ENCODE measurements at regions not wholly inside any gene's neighbourhood (a gene's known extent, or its start where the extent isn't known, plus 50 kb on each side); places are given as distances from the start of the nearest gene placed in this dataset.

- TF ChIP-seq CTCF (IDR thresholded peaks at IDR 0.05) = no peak
- TF ChIP-seq POLR2A (IDR thresholded peaks at IDR 0.05) = no peak
- no peaks in the 10 kb centered on the region for H3K9me3 ChIP-seq
- intact Hi-C loops (cut with DNase I) = no loop called here
- no peaks in the 10 kb centered on the region for H3K36me3 ChIP-seq
- peaks cover 0 to 27% (median 12%) of the 10 kb centered on the region in 4 donors for H3K4me1 ChIP-seq
- H3K27ac ChIP-seq = no peak overlapping the region
- no peak overlapping the region for H3K4me3 ChIP-seq
- 85% methylated on average over 8 of the region's 21 CpGs for WGBS (ENCODE audit: insufficient coverage, low coverage, low lambda C conversion rate, missing lambda C conversion rate)
- H3K27me3 ChIP-seq = no peaks in the 10 kb centered on the region
- DNase-seq (no peak), ATAC-seq (no peak)
Measured at GRCh38 chr2:15784886-15785801, 155.2 kb upstream of the MYCN start.

GRCh38 chr2:15786003-15786654 lies 154.2 kb upstream of the MYCN start:
- Histone ChIP-seq H3K9me3 (no peaks in the 10 kb centered on the region), H3K27ac (no peak overlapping the region), H3K4me3 (no peak overlapping the region), H3K4me1 (peaks cover 0 to 22% (median 10%) of the 10 kb centered on the region in 4 donors), H3K27me3 (no peaks in the 10 kb centered on the region), H3K36me3 (no peaks in the 10 kb centered on the region)
- 86% methylated on average over 4 of the region's 11 CpGs for WGBS (ENCODE audit: insufficient coverage, low coverage, low lambda C conversion rate, missing lambda C conversion rate)
- TF ChIP-seq CTCF (IDR thresholded peaks at IDR 0.05) (no peak), POLR2A (IDR thresholded peaks at IDR 0.05) (no peak)
- intact Hi-C loops (cut with DNase I) = no loop called here
- ATAC-seq (no peak), DNase-seq (no peak)

GRCh38 chr2:15786901-15787300 lies 153.4 kb upstream of the MYCN start:
- no peak for ATAC-seq
- no peaks in the 10 kb centered on the region for H3K9me3 ChIP-seq
- H3K4me1 ChIP-seq = peaks cover 0 to 14% (median 7%) of the 10 kb centered on the region in 4 donors
- no peak overlapping the region for H3K27ac ChIP-seq
- H3K36me3 ChIP-seq = no peaks in the 10 kb centered on the region
- no peak for DNase-seq
- intact Hi-C loops (cut with DNase I) = no loop called here
- TF ChIP-seq POLR2A (IDR thresholded peaks at IDR 0.05) = no peak
- no peak for TF ChIP-seq CTCF (IDR thresholded peaks at IDR 0.05)
- 38% methylated on average over 1 of the region's 2 CpGs for WGBS (ENCODE audit: insufficient coverage, low coverage, low lambda C conversion rate, missing lambda C conversion rate)
- H3K27me3 ChIP-seq = no peaks in the 10 kb centered on the region
- H3K4me3 ChIP-seq = no peak overlapping the region

- ATAC-seq = no peak
Measured at GRCh38 chr2:15787535-15788454, 152.6 kb upstream of the MYCN start.

More at GRCh38 chr2:15787535-15788454, 152.6 kb upstream of the MYCN start:
- Histone ChIP-seq H3K4me3 (no peak overlapping the region), H3K4me1 (peaks cover 0 to 6% (median 2%) of the 10 kb centered on the region in 4 donors), H3K9me3 (no peaks in the 10 kb centered on the region), H3K27ac (no peak overlapping the region), H3K27me3 (no peaks in the 10 kb centered on the region), H3K36me3 (no peaks in the 10 kb centered on the region)
- intact Hi-C loops (cut with DNase I) = no loop called here
- no peak for TF ChIP-seq POLR2A (IDR thresholded peaks at IDR 0.05)
- no peak for TF ChIP-seq CTCF (IDR thresholded peaks at IDR 0.05)
- 61% methylated on average over 3 of the region's 3 CpGs for WGBS (ENCODE audit: insufficient coverage, low coverage, low lambda C conversion rate, missing lambda C conversion rate)
- no peak for DNase-seq

All from right lobe of liver (tissue), 6 donors.